Bronchial epithelial cell (primary cell): ENCODE measurements at regions not wholly inside any gene's neighbourhood (a gene's known extent, or its start where the extent isn't known, plus 50 kb on each side); places are given as distances from the start of the nearest gene placed in this dataset.
A peak's percentile ranks its signal among the peaks of the same experiment; 100 is the strongest.
"Not testable (repeated sequence)": the region's sequence is repeated elsewhere in the genome, so short reads cannot be mapped to it uniquely, and the experiment has no call there.

ENCODE experiments used
- DNase-seq: peaks from one replicate; pipeline ENCODE4 v3.0.0-alpha.2; 2010; ENCODE audit warnings: low read depth
- FAIRE-seq: peaks from 2 replicates; lab custom pipeline; 2011; peaks lifted over from hg19 to GRCh38; lab: Jason Lieb, UNC
- H3K27me3 ChIP-seq: 2 replicates; pipeline ENCODE4 v1.5.1; 2011; ENCODE audit warnings: low read length; ENCODE audit not compliant: control insufficient read depth, insufficient read depth
- H3K36me3 ChIP-seq: 2 replicates; pipeline ENCODE4 v1.5.1; 2011; ENCODE audit warnings: low read length; ENCODE audit not compliant: control insufficient read depth, insufficient read depth
- H3K4me3 ChIP-seq: 2 replicates; pipeline ENCODE4 v1.5.1; 2011; ENCODE audit warnings: mild to moderate bottlenecking, low read depth, low read length, control low read depth
- TF ChIP-seq, protein P1 (sequence below): IDR thresholded peaks from 2 replicates; pipeline ENCODE4 v1.5.1; 2011; ENCODE audit warnings: mild to moderate bottlenecking, moderate library complexity, low read length, control low read depth, inconsistent platforms; ENCODE audit not compliant: insufficient read depth, severe bottlenecking

GRCh38 chr4:66556651-66557278, 886.5 kb upstream of the EPHA5 start:
- DNase-seq (no peak), FAIRE-seq (no peak)
- H3K4me3 ChIP-seq = no peak overlapping the region
- no peaks in the 10 kb centered on the region for H3K27me3 ChIP-seq
- no peaks in the 10 kb centered on the region for H3K36me3 ChIP-seq
- TF ChIP-seq, protein P1, sequence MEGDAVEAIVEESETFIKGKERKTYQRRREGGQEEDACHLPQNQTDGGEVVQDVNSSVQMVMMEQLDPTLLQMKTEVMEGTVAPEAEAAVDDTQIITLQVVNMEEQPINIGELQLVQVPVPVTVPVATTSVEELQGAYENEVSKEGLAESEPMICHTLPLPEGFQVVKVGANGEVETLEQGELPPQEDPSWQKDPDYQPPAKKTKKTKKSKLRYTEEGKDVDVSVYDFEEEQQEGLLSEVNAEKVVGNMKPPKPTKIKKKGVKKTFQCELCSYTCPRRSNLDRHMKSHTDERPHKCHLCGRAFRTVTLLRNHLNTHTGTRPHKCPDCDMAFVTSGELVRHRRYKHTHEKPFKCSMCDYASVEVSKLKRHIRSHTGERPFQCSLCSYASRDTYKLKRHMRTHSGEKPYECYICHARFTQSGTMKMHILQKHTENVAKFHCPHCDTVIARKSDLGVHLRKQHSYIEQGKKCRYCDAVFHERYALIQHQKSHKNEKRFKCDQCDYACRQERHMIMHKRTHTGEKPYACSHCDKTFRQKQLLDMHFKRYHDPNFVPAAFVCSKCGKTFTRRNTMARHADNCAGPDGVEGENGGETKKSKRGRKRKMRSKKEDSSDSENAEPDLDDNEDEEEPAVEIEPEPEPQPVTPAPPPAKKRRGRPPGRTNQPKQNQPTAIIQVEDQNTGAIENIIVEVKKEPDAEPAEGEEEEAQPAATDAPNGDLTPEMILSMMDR = no peak

DNA sequence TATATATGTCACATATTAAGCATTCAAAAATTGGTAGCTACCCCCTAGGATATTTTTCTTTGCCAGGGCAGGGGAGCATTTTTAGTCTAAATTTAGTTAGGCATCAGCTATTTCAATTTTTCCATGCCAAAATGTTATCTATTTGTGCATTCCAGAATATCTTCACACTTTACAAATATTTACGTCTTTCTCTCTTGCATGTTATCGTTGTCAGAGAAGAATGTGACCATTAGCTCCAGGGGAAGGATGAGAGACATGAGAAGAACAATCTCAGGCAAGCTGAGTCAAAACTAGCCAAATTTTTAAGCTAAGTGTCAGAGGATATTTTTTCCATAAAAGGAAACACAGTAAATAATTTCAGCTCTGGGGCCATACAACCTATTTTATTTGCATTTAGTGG, 885.0 kb upstream of the EPHA5 start:
- TF ChIP-seq, protein P1 = no peak
- Histone ChIP-seq H3K27me3 (no peaks in the 10 kb centered on the region), H3K4me3 (no peak overlapping the region), H3K36me3 (no peaks in the 10 kb centered on the region)
- no peak for FAIRE-seq
- DNase-seq = peak; percentile 67

DNA sequence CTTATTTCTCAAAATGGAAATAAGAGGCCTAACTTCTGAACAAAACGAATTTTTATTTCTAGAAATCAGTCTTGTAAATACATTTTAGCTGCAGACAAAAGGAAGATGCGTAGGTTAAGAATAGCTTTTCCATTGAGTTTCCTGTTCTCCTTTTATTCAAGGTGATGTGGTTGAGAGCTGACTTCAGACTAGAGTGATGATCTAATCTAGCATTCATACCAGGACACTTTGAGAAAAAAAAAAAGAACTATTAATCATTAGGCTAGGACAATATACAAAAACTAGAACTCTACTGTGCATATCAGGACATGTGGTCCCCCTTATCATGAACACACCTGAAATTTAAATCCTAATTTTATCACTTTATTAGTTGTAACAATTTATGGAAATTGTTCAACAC, 884.5 kb upstream of the EPHA5 start:
- FAIRE-seq (no peak), DNase-seq (peak; percentile 65)
- H3K36me3 ChIP-seq = no peaks in the 10 kb centered on the region
- no peak overlapping the region for H3K4me3 ChIP-seq
- no peaks in the 10 kb centered on the region for H3K27me3 ChIP-seq
- TF ChIP-seq, protein P1 = no peak

DNA sequence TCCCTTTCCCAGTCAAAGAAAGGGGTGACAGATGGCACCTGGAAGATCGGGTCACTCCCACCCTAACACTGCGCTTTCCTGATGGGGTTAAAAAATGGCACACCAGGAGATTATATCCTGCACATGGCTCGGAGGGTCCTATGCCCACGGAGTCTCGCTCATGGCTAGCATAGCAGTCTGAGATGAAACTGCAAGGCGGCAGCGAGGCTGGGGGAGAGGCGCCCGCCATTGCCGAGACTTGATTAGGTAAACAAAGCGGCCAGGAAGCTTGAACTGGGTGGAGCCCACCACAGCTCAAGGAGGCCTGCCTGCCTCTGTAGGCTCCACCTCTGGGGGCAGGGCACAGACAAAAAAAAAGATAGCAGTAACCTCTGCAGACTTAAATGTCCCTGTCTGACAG, 875.0 kb upstream of the EPHA5 start:
- not testable (repeated sequence) for FAIRE-seq, H3K4me3 ChIP-seq, H3K36me3 ChIP-seq, DNase-seq, H3K27me3 ChIP-seq

DNA sequence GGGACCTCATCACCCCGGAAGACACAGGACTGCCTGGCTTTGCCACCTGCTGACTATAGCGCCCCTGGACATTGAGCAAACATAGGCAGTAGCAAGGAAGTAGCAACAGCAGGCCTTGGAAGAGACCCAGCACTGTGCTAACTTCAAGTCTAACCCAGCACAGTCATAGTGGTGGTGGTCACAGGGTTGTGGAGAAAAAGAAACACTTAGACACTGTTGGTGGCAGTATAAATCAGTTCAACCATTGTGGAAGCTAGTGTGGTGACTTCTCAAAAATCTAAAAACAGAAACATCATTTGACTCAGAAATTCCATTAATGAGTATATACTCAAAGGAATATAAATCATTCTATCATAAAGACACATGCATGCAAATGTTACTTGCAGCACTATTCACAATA, 874.0 kb upstream of the EPHA5 start:
- FAIRE-seq (no peak), DNase-seq (no peak)
- no peaks in the 10 kb centered on the region for H3K27me3 ChIP-seq
- TF ChIP-seq, protein P1 = no peak
- H3K4me3 ChIP-seq = no peak overlapping the region
- H3K36me3 ChIP-seq = no peaks in the 10 kb centered on the region

GRCh38 chr4:66539745-66540144, 869.5 kb upstream of the EPHA5 start:
- no peak for FAIRE-seq
- Histone ChIP-seq H3K27me3 (no peaks in the 10 kb centered on the region), H3K36me3 (no peaks in the 10 kb centered on the region), H3K4me3 (no peak overlapping the region)
- TF ChIP-seq, protein P1 = no peak
- no peak for DNase-seq
